SK-N-MC (cell line): ENCODE measurements at regions not wholly inside any gene's neighbourhood (a gene's known extent, or its start where the extent isn't known, plus 50 kb on each side); places are given as distances from the start of the nearest gene placed in this dataset.

ENCODE experiments used
- EZH2 ChIP-seq: fragments of 200-600 bp; sonication (generic); IDR thresholded peaks from one replicate; pipeline ENCODE4 v1.6.1; 2017; ENCODE audit warnings: antibody characterized with exemption
- POLR2AphosphoS5 ChIP-seq: IDR thresholded peaks from 2 replicates; pipeline ENCODE4 v1.6.1; 2012; ENCODE audit warnings: mild to moderate bottlenecking, low read depth, low read length, borderline replicate concordance

- TF ChIP-seq POLR2AphosphoS5: no peak
- TF ChIP-seq EZH2: no peak
These were observed 128.1 kb upstream of the FAM20C start for GRCh38 chr7:64098-64915.
